Astrocyte of the spinal cord (primary cell): ENCODE measurements at regions not wholly inside any gene's neighbourhood (a gene's known extent, or its start where the extent isn't known, plus 50 kb on each side); places are given as distances from the start of the nearest gene placed in this dataset.

Source experiments
- DNase-seq: peaks from one replicate; pipeline ENCODE4 v3.0.0; 2011; ENCODE audit warnings: low read depth, low spot score
- H3K4me3 ChIP-seq: 2 replicates; pipeline ENCODE4 v1.5.1; 2011; ENCODE audit warnings: low read depth, mild to moderate bottlenecking, low read length, moderate library complexity
- CTCF ChIP-seq: IDR thresholded peaks from 2 replicates; pipeline ENCODE4 v1.5.1; 2012; ENCODE audit warnings: low read depth, mild to moderate bottlenecking, low read length, inconsistent platforms
- in situ Hi-C: cut with HindIII; loops from 2 replicates; pipeline ENCODE4 v1.10.0; 2017; ENCODE audit warnings: low sequenced_read_pairs

GRCh38 chr2:15738225-15738546, 146.5 kb downstream of the DDX1 start:
- TF ChIP-seq CTCF, result no peak
- in situ Hi-C loops, result no loop called here
- no peak overlapping the region for H3K4me3 ChIP-seq
- no peak for DNase-seq

GRCh38 chr2:15738943-15739342, 147.3 kb downstream of the DDX1 start:
- TF ChIP-seq CTCF, result no peak
- DNase-seq, result no peak
- no peak overlapping the region for H3K4me3 ChIP-seq
- in situ Hi-C loops, result no loop called here

- no peak for DNase-seq
- TF ChIP-seq CTCF, result no peak
These were observed 153.2 kb downstream of the DDX1 start for GRCh38 chr2:15744820-15745219.

GRCh38 chr2:15745350-15745749, 153.7 kb downstream of the DDX1 start:
- no peak for TF ChIP-seq CTCF
- in situ Hi-C loops, result no loop called here
- DNase-seq, result no peak
- no peak overlapping the region for H3K4me3 ChIP-seq

More at GRCh38 chr2:15744820-15745219, 153.2 kb downstream of the DDX1 start:
- in situ Hi-C loops, result no loop called here
- no peak overlapping the region for H3K4me3 ChIP-seq

- no peak overlapping the region for H3K4me3 ChIP-seq
- in situ Hi-C loops, result no loop called here
- no peak for DNase-seq
- TF ChIP-seq CTCF, result no peak
These were observed 154.4 kb downstream of the DDX1 start for GRCh38 chr2:15745907-15746702.

- in situ Hi-C loops, result no loop called here
These were observed 155.3 kb downstream of the DDX1 start for GRCh38 chr2:15746703-15747550.

More at GRCh38 chr2:15746703-15747550, 155.3 kb downstream of the DDX1 start:
- H3K4me3 ChIP-seq, result no peak overlapping the region
- DNase-seq, result no peak
- TF ChIP-seq CTCF, result no peak
